ENCODE measurements at regions not wholly inside any gene's neighbourhood (a gene's known extent, or its start where the extent isn't known, plus 50 kb on each side); places are given as distances from the start of the nearest gene placed in this dataset.

DNA sequence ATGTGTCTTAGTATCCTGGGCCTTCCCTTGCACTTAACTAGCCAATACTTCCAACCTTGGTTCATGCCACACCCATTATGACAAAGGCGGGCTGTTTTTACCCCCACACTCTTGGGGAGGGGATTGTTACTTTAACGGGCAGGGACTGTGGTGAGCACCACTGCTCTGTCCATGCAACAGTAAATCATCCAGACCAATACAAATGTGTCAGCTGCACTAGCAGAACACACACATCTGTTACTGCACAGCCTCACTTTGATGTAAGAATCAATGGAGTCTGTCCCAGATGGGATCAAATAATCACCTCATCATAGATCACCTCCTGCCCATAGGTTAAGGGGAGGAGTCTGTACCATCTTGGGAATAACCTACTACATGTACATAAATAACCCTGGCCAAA is 58.1 kb downstream of the NPAP1 start:
- Histone ChIP-seq H3K4me3 (ENCODE audit: insufficient read length, low read depth) (no peak overlapping the region), H3K4me1 (ENCODE audit: insufficient read depth, insufficient read length) (no peaks in the 10 kb centered on the region), H3K9me3 (ENCODE audit: insufficient read depth, low read length) (no peaks in the 10 kb centered on the region), H3K9ac (ENCODE audit: insufficient read length, low read depth) (no peak overlapping the region), H3K27me3 (ENCODE audit: insufficient read depth, insufficient read length) (no peaks in the 10 kb centered on the region), H3K36me3 (ENCODE audit: insufficient read depth, insufficient read length, low read length) (no peaks in the 10 kb centered on the region)
- DNase-seq (ENCODE audit: low read depth, low spot score): no peak
- TF ChIP-seq YY1 (IDR thresholded peaks at IDR 0.05; ENCODE audit: insufficient read depth, insufficient read length) (no peak), ZNF274 (IDR thresholded peaks at IDR 0.05; ENCODE audit: low read depth, low read length) (no peak), SUZ12 (IDR thresholded peaks at IDR 0.05; ENCODE audit: extremely low read depth, insufficient read depth, insufficient read length) (no peak)

DNA sequence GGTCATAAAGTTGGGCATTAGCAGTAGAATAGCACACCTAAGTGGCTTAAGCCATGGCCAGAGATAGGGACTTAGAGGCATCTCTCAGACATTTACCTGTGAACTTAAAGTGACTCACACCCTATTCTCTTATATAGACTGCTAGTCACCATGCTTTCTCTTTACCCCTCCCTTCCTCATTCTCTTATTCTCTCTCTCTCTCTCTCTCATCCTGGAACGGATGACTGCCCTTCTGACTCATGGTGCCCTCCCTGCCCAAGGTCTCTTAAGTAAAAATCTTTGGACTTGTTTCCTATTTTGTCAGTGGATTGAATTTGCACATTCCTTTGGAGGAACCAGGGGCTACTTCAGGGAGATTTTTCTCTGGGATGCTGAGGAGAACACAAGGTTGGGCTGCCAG is 58.8 kb downstream of the NPAP1 start:
- H3K9ac ChIP-seq (ENCODE audit: insufficient read length, low read depth): no peak overlapping the region
- H3K9me3 ChIP-seq (ENCODE audit: insufficient read depth, low read length): no peaks in the 10 kb centered on the region
- no peaks in the 10 kb centered on the region for H3K27me3 ChIP-seq (ENCODE audit: insufficient read depth, insufficient read length)
- no peak overlapping the region for H3K4me3 ChIP-seq (ENCODE audit: insufficient read length, low read depth)
- no peaks in the 10 kb centered on the region for H3K36me3 ChIP-seq (ENCODE audit: insufficient read depth, insufficient read length, low read length)
- no peak for DNase-seq (ENCODE audit: low read depth, low spot score)
- TF ChIP-seq ZNF274 (IDR thresholded peaks at IDR 0.05; ENCODE audit: low read depth, low read length) (no peak), YY1 (IDR thresholded peaks at IDR 0.05; ENCODE audit: insufficient read depth, insufficient read length) (no peak), SUZ12 (IDR thresholded peaks at IDR 0.05; ENCODE audit: extremely low read depth, insufficient read depth, insufficient read length) (no peak)
- no peaks in the 10 kb centered on the region for H3K4me1 ChIP-seq (ENCODE audit: insufficient read depth, insufficient read length)

DNA sequence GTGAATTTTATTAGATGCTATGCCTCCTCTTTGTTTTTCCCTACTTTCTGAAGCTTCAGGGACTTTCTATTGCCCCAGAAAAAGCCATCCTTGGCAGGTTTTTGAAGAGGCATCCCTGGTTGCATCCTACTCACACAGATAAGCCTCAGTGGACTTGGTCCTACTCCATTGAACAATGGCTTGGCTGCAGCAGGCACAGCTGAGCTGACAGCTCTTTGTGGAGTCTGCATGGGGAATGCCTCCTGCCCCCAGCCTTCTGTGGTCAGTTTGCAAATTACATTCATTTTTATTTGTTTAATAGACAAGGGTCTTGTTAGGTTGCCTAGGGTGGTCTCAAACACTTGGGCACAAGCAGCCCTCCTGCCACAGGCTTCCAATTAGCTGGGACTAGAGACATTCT is 69.7 kb downstream of the NPAP1 start:
- peaks cover 18% of the 10 kb centered on the region; the same call in 1 of the 2 replicates for H3K9me3 ChIP-seq (ENCODE audit: insufficient read depth, low read length)
- H3K27me3 ChIP-seq (ENCODE audit: insufficient read depth, insufficient read length): no peaks in the 10 kb centered on the region
- TF ChIP-seq YY1 (IDR thresholded peaks at IDR 0.05; ENCODE audit: insufficient read depth, insufficient read length) (no peak), ZNF274 (IDR thresholded peaks at IDR 0.05; ENCODE audit: low read depth, low read length) (no peak), SUZ12 (IDR thresholded peaks at IDR 0.05; ENCODE audit: extremely low read depth, insufficient read depth, insufficient read length) (no peak)
- no peak for DNase-seq (ENCODE audit: low read depth, low spot score)
- H3K4me1 ChIP-seq (ENCODE audit: insufficient read depth, insufficient read length): no peaks in the 10 kb centered on the region
- no peaks in the 10 kb centered on the region for H3K36me3 ChIP-seq (ENCODE audit: insufficient read depth, insufficient read length, low read length)
- H3K4me3 ChIP-seq (ENCODE audit: insufficient read length, low read depth): no peak overlapping the region
- no peak overlapping the region for H3K9ac ChIP-seq (ENCODE audit: insufficient read length, low read depth)

DNA sequence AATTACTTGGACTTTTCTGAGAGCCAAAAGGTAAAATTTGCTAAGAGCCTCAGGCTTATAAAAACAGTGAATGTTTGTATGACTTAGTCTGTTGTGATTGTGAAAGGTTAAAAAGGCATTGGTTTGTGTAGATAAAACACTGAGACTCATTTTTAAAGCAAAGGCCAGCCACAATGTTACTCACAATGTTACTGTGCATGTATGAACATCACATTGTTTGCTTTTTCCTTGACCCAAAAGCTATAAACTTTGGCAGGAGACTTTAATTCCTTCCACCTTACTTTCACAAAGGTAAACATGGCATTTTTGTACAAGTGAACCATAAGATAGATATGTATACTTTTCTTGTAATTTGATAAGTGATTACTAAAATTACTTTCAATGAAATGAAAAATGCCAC is 70.5 kb downstream of the NPAP1 start:
- H3K4me1 ChIP-seq (ENCODE audit: insufficient read depth, insufficient read length): no peaks in the 10 kb centered on the region
- peaks cover 18% of the 10 kb centered on the region; the same call in 1 of the 2 replicates for H3K9me3 ChIP-seq (ENCODE audit: insufficient read depth, low read length)

DNA sequence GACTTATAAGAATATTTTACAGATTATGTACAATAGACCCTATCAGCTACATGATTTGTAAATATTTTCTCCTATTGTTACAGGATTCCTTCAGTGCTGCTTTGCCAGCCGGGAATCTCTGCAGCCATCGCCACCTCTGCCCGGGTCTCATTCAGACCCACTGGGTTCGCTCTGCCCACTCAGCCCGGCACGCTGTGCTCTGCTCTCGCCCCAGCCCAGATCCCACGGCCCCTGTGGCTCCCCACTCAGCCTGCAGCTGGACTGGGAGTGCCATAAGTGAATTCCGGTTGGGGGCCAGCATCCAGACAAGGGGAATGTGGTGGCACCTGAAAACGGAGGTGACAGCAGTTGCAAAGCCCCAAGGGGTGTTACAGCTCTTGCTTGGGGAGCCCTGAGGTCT is 71.8 kb downstream of the NPAP1 start:
- Histone ChIP-seq H3K36me3 (ENCODE audit: insufficient read depth, insufficient read length, low read length) (no peaks in the 10 kb centered on the region), H3K9me3 (ENCODE audit: insufficient read depth, low read length) (peaks cover 18% of the 10 kb centered on the region; the same call in 1 of the 2 replicates), H3K4me1 (ENCODE audit: insufficient read depth, insufficient read length) (no peaks in the 10 kb centered on the region), H3K4me3 (ENCODE audit: insufficient read length, low read depth) (no peak overlapping the region), H3K9ac (ENCODE audit: insufficient read length, low read depth) (no peak overlapping the region), H3K27me3 (ENCODE audit: insufficient read depth, insufficient read length) (no peaks in the 10 kb centered on the region)
- TF ChIP-seq ZNF274 (IDR thresholded peaks at IDR 0.05; ENCODE audit: low read depth, low read length): no peak
- no peak for TF ChIP-seq YY1 (IDR thresholded peaks at IDR 0.05; ENCODE audit: insufficient read depth, insufficient read length)
- TF ChIP-seq SUZ12 (IDR thresholded peaks at IDR 0.05; ENCODE audit: extremely low read depth, insufficient read depth, insufficient read length): no peak
- DNase-seq (ENCODE audit: low read depth, low spot score): no peak

More for the DNA sequence above, 70.5 kb downstream of the NPAP1 start:
- H3K9ac ChIP-seq (ENCODE audit: insufficient read length, low read depth): no peak overlapping the region
- H3K4me3 ChIP-seq (ENCODE audit: insufficient read length, low read depth): no peak overlapping the region
- no peak for DNase-seq (ENCODE audit: low read depth, low spot score)
- no peaks in the 10 kb centered on the region for H3K36me3 ChIP-seq (ENCODE audit: insufficient read depth, insufficient read length, low read length)
- TF ChIP-seq YY1 (IDR thresholded peaks at IDR 0.05; ENCODE audit: insufficient read depth, insufficient read length) (no peak), ZNF274 (IDR thresholded peaks at IDR 0.05; ENCODE audit: low read depth, low read length) (no peak), SUZ12 (IDR thresholded peaks at IDR 0.05; ENCODE audit: extremely low read depth, insufficient read depth, insufficient read length) (no peak)
- H3K27me3 ChIP-seq (ENCODE audit: insufficient read depth, insufficient read length): no peaks in the 10 kb centered on the region

DNA sequence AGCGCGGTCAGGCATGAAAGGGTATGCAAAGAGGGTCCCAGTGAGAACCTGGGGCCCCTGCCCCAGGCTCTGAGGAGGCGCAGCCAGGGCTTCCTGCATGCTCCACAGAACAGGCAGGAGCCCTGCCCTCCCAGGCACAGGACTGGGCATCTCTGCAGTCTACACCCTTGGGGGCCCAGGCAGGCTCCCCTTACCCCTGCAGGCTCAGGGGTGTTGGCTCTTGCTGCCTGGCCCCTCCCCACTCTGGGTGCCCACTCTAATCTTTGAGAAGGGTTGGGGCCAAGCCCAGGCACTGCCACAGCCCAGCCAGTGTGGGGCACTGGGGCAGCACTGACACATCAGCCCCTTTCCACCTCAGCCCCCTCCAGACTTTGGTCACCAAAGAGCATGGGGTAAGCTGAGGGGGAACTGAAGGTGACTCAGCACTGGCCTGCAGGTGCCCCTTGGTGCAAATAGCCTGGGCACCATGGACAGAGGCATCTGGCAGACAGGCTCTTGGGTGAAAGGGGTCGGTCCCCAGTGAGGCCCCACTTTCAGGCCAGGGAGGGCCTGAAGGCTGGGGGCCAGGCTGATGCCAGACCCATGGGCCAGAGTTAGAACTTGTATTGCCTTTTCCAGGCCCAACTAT is 73.4 kb downstream of the NPAP1 start:
- Histone ChIP-seq H3K9ac (ENCODE audit: insufficient read length, low read depth) (no peak overlapping the region), H3K36me3 (ENCODE audit: insufficient read depth, insufficient read length, low read length) (no peaks in the 10 kb centered on the region), H3K9me3 (ENCODE audit: insufficient read depth, low read length) (peaks cover 18% of the 10 kb centered on the region; the same call in 1 of the 2 replicates), H3K27me3 (ENCODE audit: insufficient read depth, insufficient read length) (no peaks in the 10 kb centered on the region), H3K4me3 (ENCODE audit: insufficient read length, low read depth) (no peak overlapping the region), H3K4me1 (ENCODE audit: insufficient read depth, insufficient read length) (no peaks in the 10 kb centered on the region)
- TF ChIP-seq SUZ12 (IDR thresholded peaks at IDR 0.05; ENCODE audit: extremely low read depth, insufficient read depth, insufficient read length) (no peak), ZNF274 (IDR thresholded peaks at IDR 0.05; ENCODE audit: low read depth, low read length) (no peak), YY1 (IDR thresholded peaks at IDR 0.05; ENCODE audit: insufficient read depth, insufficient read length) (no peak)
- DNase-seq (ENCODE audit: low read depth, low spot score): no peak

DNA sequence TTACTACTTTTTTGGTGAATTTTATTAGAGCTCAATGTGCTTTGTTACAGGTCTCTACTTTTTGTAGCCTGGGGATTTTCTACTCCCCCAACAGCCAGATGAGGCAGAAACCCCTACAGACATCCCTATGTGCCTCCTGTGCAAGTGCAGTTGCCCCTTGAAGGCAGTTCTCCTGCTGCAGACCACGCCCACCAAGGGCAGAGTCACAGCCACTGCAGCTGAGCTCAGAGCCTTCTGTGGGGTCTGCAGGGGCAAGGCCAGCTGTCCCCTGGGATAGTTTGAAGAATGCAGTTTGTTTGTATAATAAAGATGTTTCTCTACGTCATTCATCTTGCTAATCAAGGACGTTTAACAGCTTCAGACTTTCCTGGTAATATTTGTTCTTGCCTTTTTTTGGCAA is 76.8 kb downstream of the NPAP1 start:
- no peak overlapping the region for H3K9ac ChIP-seq (ENCODE audit: insufficient read length, low read depth)
- H3K36me3 ChIP-seq (ENCODE audit: insufficient read depth, insufficient read length, low read length): no peaks in the 10 kb centered on the region
- no peaks in the 10 kb centered on the region for H3K4me1 ChIP-seq (ENCODE audit: insufficient read depth, insufficient read length)
- no peak for DNase-seq (ENCODE audit: low read depth, low spot score)
- no peak overlapping the region for H3K4me3 ChIP-seq (ENCODE audit: insufficient read length, low read depth)
- TF ChIP-seq YY1 (IDR thresholded peaks at IDR 0.05; ENCODE audit: insufficient read depth, insufficient read length) (no peak), SUZ12 (IDR thresholded peaks at IDR 0.05; ENCODE audit: extremely low read depth, insufficient read depth, insufficient read length) (no peak), ZNF274 (IDR thresholded peaks at IDR 0.05; ENCODE audit: low read depth, low read length) (no peak)
- peaks cover 18% of the 10 kb centered on the region; the same call in 1 of the 2 replicates for H3K9me3 ChIP-seq (ENCODE audit: insufficient read depth, low read length)
- no peaks in the 10 kb centered on the region for H3K27me3 ChIP-seq (ENCODE audit: insufficient read depth, insufficient read length)

All from NT2/D1 (cell line).